IMR-90 (cell line): ENCODE measurements at regions not wholly inside any gene's neighbourhood (a gene's known extent, or its start where the extent isn't known, plus 50 kb on each side); places are given as distances from the start of the nearest gene placed in this dataset.

Experiments
- ATAC-seq: fragments of 200-7000 bp; cut with Tn5 transposase; 2 replicates; pipeline ENCODE4 v1.9.1; 2020; ENCODE audit warnings: low read depth, mild to moderate bottlenecking, moderate library complexity
- BruUV-seq: library from RNA; stranded (reverse); fragments of 400-500 nt; replicated peaks from 2 replicates; lab custom pipeline; 2021; lab: Mats Ljungman, UMichigan
- CTCF ChIA-PET: fragments of 300-600 bp; formaldehyde crosslinking; extraction: SDS; loops from one replicate; lab custom pipeline; 2021; ENCODE audit warnings: antibody characterized with exemption; lab: Yijun Ruan, JAX
- POLR2A ChIA-PET: fragments of 300-600 bp; sonication (Branson Sonifier 250); formaldehyde crosslinking; loops from one replicate; lab custom pipeline; 2022; ENCODE audit warnings: antibody characterized with exemption; ENCODE audit not compliant: unreplicated experiment; lab: Charles Lee
- DNase-seq: peaks from one replicate; pipeline ENCODE4 v3.0.0; 2013
- H2AFZ ChIP-seq: replicated peaks from 2 replicates; pipeline ENCODE3; 2013; ENCODE audit warnings: low read length, mild to moderate bottlenecking; ENCODE audit not compliant: poor library complexity
- H2AK5ac ChIP-seq: 2 replicates; pipeline ENCODE4 v1.6.1; 2013; ENCODE audit warnings: low read depth, low read length, inconsistent platforms
- H2AK9ac ChIP-seq: replicated peaks from 2 replicates; pipeline ENCODE3; 2013; ENCODE audit warnings: mild to moderate bottlenecking, low read depth, low read length, moderate library complexity; ENCODE audit not compliant: poor library complexity
- H2BK120ac ChIP-seq: 2 replicates; pipeline ENCODE4 v1.6.1; 2013; ENCODE audit warnings: low read depth, low read length, inconsistent platforms
- H2BK15ac ChIP-seq: 3 replicates; pipeline ENCODE4 v1.6.1; 2013; ENCODE audit warnings: low read depth, low read length, inconsistent platforms
- H2BK20ac ChIP-seq: 2 replicates; pipeline ENCODE4 v1.6.1; 2013; ENCODE audit warnings: low read depth, mild to moderate bottlenecking, inconsistent platforms, low read length, moderate library complexity
- H2BK5ac ChIP-seq: 2 replicates; pipeline ENCODE4 v1.6.1; 2013; ENCODE audit warnings: mild to moderate bottlenecking, low read depth, low read length, inconsistent platforms; ENCODE audit not compliant: poor library complexity, severe bottlenecking
- H3K14ac ChIP-seq: replicated peaks from 2 replicates; pipeline ENCODE4 v1.6.1; 2013; ENCODE audit warnings: low read depth, low read length, inconsistent platforms
- H3K18ac ChIP-seq: 2 replicates; pipeline ENCODE4 v1.6.1; 2013; ENCODE audit warnings: low read depth, low read length, control low read depth
- H3K23ac ChIP-seq: 2 replicates; pipeline ENCODE4 v1.6.1; 2013; ENCODE audit warnings: low read depth, low read length, inconsistent platforms
- H3K27ac ChIP-seq: 2 replicates; pipeline ENCODE4 v1.5.1; 2013; ENCODE audit warnings: mild to moderate bottlenecking, control low read depth, low read length; ENCODE audit not compliant: insufficient read depth
- H3K27me3 ChIP-seq: 2 replicates; pipeline ENCODE4 v1.6.1; 2013; ENCODE audit warnings: low read length; ENCODE audit not compliant: control insufficient read depth, insufficient read depth
- H3K36me3 ChIP-seq: 2 replicates; pipeline ENCODE4 v1.6.1; 2013; ENCODE audit warnings: low read length, mixed read lengths; ENCODE audit not compliant: control insufficient read depth, insufficient read depth
- H3K4ac ChIP-seq: 2 replicates; pipeline ENCODE4 v1.6.1; 2013; ENCODE audit warnings: low read depth, low read length, inconsistent platforms
- H3K4me1 ChIP-seq: 2 replicates; pipeline ENCODE4 v1.6.1; 2013; ENCODE audit warnings: low read length, mixed read lengths; ENCODE audit not compliant: control insufficient read depth, insufficient read depth
- H3K4me2 ChIP-seq: 2 replicates; pipeline ENCODE4 v1.6.1; 2013; ENCODE audit warnings: low read depth, mild to moderate bottlenecking, control low read depth, low read length, moderate library complexity
- H3K4me3 ChIP-seq: 2 replicates; pipeline ENCODE4 v1.5.1; 2013; ENCODE audit warnings: low read depth, mild to moderate bottlenecking, control low read depth, low read length, moderate library complexity; ENCODE audit not compliant: insufficient read depth
- H3K56ac ChIP-seq: 2 replicates; pipeline ENCODE4 v1.6.1; 2013; ENCODE audit warnings: low read length, inconsistent platforms; ENCODE audit not compliant: insufficient read depth; ENCODE audit errors: extremely low read depth
- H3K79me1 ChIP-seq, 2 experiments: 2 replicates each; pipeline ENCODE4 v1.6.1; 2013; ENCODE audit warnings: low read length in 2 of 2, inconsistent platforms in 1 of 2, low read depth in 1 of 2
- H3K9ac ChIP-seq: 2 replicates; pipeline ENCODE4 v1.6.1; 2013; ENCODE audit warnings: low read depth, low read length, control low read depth
- H3K9me1 ChIP-seq: 2 replicates; pipeline ENCODE4 v1.6.1; 2013; ENCODE audit warnings: low read length, inconsistent platforms; ENCODE audit not compliant: insufficient read depth
- H3K9me3 ChIP-seq: 2 replicates; pipeline ENCODE4 v1.6.1; 2013; ENCODE audit warnings: low read length; ENCODE audit not compliant: control insufficient read depth, insufficient read depth
- H4K20me1 ChIP-seq: 2 replicates; pipeline ENCODE4 v1.6.1; 2013; ENCODE audit warnings: low read length, inconsistent platforms; ENCODE audit not compliant: insufficient read depth
- H4K5ac ChIP-seq: 2 replicates; pipeline ENCODE4 v1.6.1; 2013; ENCODE audit warnings: mild to moderate bottlenecking, low read depth, low read length, control low read depth
- H4K8ac ChIP-seq, 2 experiments: 2 replicates each; pipeline ENCODE4 v1.6.1; 2013; ENCODE audit warnings: low read depth in 2 of 2, low read length in 2 of 2, control low read depth in 1 of 2, inconsistent platforms in 1 of 2
- H4K91ac ChIP-seq: 2 replicates; pipeline ENCODE4 v1.6.1; 2013; ENCODE audit warnings: low read depth, low read length, inconsistent platforms; ENCODE audit not compliant: insufficient read depth
- BHLHE40 ChIP-seq: fragments of 150-350 bp; IDR thresholded peaks from 2 replicates; pipeline ENCODE4 v1.6.1; 2016; ENCODE audit warnings: mild to moderate bottlenecking, low read depth, low read length
- CEBPB ChIP-seq: IDR thresholded peaks from 2 replicates; pipeline ENCODE4 v1.6.1; 2012; ENCODE audit warnings: low read depth, low read length, improper control_type of control experiment
- CHD1 ChIP-seq: IDR thresholded peaks from 2 replicates; pipeline ENCODE4 v1.6.1; 2012; ENCODE audit warnings: low read depth, low read length, improper control_type of control experiment
- FOS ChIP-seq: fragments of 150-350 bp; IDR thresholded peaks from 2 replicates; pipeline ENCODE4 v1.6.1; 2016; ENCODE audit warnings: low read depth, low read length
- MAFK ChIP-seq: IDR thresholded peaks from 2 replicates; pipeline ENCODE4 v1.6.1; 2012; ENCODE audit warnings: low read depth, low read length, improper control_type of control experiment
- MAZ ChIP-seq: IDR thresholded peaks from 2 replicates; pipeline ENCODE4 v1.6.1; 2012; ENCODE audit warnings: low read depth, mild to moderate bottlenecking, low read length, improper control_type of control experiment, moderate library complexity, borderline replicate concordance
- MXI1 ChIP-seq: IDR thresholded peaks from 2 replicates; pipeline ENCODE4 v1.6.1; 2012; ENCODE audit warnings: low read depth, mild to moderate bottlenecking, low read length, moderate library complexity, borderline replicate concordance
- NFE2L2 ChIP-seq: fragments of 150-350 bp; IDR thresholded peaks from 2 replicates; pipeline ENCODE4 v1.6.1; 2016; ENCODE audit warnings: low read depth, mild to moderate bottlenecking, low read length
- POLR2A ChIP-seq: IDR thresholded peaks from 2 replicates; pipeline ENCODE4 v1.6.1; 2012; ENCODE audit warnings: mild to moderate bottlenecking, low read depth, low read length
- RAD21 ChIP-seq: IDR thresholded peaks from 2 replicates; pipeline ENCODE4 v1.6.1; 2012; ENCODE audit warnings: low read length, improper control_type of control experiment
- RCOR1 ChIP-seq: IDR thresholded peaks from 2 replicates; pipeline ENCODE4 v1.6.1; 2012; ENCODE audit warnings: mild to moderate bottlenecking, low read length, improper control_type of control experiment; ENCODE audit not compliant: insufficient replicate concordance
- RFX5 ChIP-seq: IDR thresholded peaks from 2 replicates; pipeline ENCODE4 v1.8.0; 2012; ENCODE audit warnings: low read depth, mild to moderate bottlenecking, low read length, moderate library complexity
- SMC3 ChIP-seq: fragments of 150-350 bp; IDR thresholded peaks from 2 replicates; pipeline ENCODE4 v1.6.1; 2016; ENCODE audit warnings: low read depth, mild to moderate bottlenecking, antibody characterized with exemption, low read length, moderate library complexity
- WGBS, 2 experiments: methylation state at CpG; one replicate each; pipeline versions ENCODE4 v1.1.5 to v1.1.7; 2013; ENCODE audit warnings: missing lambda C conversion rate in 2 of 2; ENCODE audit not compliant: insufficient read length in 1 of 2; ENCODE audit errors: extremely low coverage in 2 of 2; 5-methylcytosine and 5-hydroxymethylcytosine counted together
- dilution Hi-C: fragments of 300-500 bp; cut with HindIII; formaldehyde crosslinking; loops from one replicate; pipeline ENCODE4 v1.14.3; 2018; ENCODE audit warnings: low sequenced_read_pairs; ENCODE audit not compliant: unreplicated experiment
- in situ Hi-C: fragments of 300-500 bp; cut with MboI; formaldehyde crosslinking; loops from 3 replicates; pipeline ENCODE4 v1.14.3; 2019; ENCODE audit warnings: low sequenced_read_pairs, inconsistent platforms, mixed read lengths
- intact Hi-C: fragments of 100-400 bp; cut with micrococcal nuclease; formaldehyde crosslinking; loops from 2 replicates; pipeline ENCODE4 v1.10.0; 2022
- TF ChIP-seq, protein P1 (sequence below): conservative IDR thresholded peaks from 2 replicates; pipeline ENCODE4 v1.5.1; 2012; ENCODE audit warnings: mild to moderate bottlenecking, low read depth, low read length, improper control_type of control experiment
- TF ChIP-seq, protein P2 (sequence below): fragments of 150-350 bp; IDR thresholded peaks from 2 replicates; pipeline ENCODE4 v1.6.1; 2016; ENCODE audit warnings: low read depth, mild to moderate bottlenecking, low read length, moderate library complexity, borderline replicate concordance
- TF ChIP-seq, protein P3 (sequence below): fragments of 150-350 bp; IDR thresholded peaks from 2 replicates; pipeline ENCODE4 v1.6.1; 2017; ENCODE audit warnings: mild to moderate bottlenecking, antibody characterized with exemption, low read length, low read depth

DNA sequence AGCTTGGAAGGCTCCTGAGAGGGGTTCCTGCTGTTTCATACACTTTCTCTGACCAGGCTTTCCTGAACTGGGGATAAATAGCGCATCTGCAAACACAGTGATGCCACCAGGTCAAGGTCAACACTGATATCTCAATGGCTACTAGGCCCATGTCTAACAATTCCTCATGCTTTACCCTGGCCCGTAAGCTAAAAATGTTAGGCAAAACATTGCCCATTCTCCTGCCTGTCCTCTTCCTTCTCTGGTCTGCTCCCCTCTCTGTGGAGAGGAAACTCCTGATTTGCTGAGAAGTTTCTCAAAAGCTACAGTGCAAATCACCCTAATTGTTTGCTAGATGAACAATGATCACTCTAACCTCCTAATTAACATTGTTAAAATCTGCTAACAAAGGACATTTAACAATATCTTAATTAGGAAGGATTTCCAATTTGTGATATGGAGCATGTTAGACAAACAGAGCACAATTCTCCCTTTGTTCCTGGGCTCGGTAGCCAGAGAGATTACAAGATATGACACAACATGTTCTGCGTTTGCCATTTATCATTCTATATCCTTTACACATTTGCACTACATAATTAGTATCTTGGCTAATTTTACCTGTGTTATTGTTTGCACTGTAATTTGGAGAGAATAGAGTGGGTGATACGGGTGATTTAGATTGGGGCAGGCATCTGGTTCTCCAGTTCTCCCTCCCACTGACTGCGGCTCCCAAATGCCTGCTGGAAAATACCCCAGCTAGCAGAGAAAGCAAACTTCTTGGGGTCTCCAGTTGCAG lies 266.8 kb downstream of the CD83 start:
- no CpG with 5 or more reads among the region's 6 CpGs for WGBS, 2 experiments
- ATAC-seq, result no peak
- ChIA-PET POLR2A (no interaction called here), CTCF (interaction anchor here (0.6 kb wide), 1 partner anchor 848 kb away, joined by 4 read pairs; no protein-coding TSS in a partner anchor)
- TF ChIP-seq RFX5 (no peak), MAZ (no peak), MAFK (no peak), FOS (no peak), RCOR1 (no peak), CEBPB (no peak), NFE2L2 (no peak), BHLHE40 (no peak), POLR2A (no peak), RAD21 (no peak), MXI1 (no peak), SMC3 (no peak), CHD1 (no peak)
- TF ChIP-seq, protein P1, sequence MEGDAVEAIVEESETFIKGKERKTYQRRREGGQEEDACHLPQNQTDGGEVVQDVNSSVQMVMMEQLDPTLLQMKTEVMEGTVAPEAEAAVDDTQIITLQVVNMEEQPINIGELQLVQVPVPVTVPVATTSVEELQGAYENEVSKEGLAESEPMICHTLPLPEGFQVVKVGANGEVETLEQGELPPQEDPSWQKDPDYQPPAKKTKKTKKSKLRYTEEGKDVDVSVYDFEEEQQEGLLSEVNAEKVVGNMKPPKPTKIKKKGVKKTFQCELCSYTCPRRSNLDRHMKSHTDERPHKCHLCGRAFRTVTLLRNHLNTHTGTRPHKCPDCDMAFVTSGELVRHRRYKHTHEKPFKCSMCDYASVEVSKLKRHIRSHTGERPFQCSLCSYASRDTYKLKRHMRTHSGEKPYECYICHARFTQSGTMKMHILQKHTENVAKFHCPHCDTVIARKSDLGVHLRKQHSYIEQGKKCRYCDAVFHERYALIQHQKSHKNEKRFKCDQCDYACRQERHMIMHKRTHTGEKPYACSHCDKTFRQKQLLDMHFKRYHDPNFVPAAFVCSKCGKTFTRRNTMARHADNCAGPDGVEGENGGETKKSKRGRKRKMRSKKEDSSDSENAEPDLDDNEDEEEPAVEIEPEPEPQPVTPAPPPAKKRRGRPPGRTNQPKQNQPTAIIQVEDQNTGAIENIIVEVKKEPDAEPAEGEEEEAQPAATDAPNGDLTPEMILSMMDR, result no peak
- TF ChIP-seq, protein P2, sequence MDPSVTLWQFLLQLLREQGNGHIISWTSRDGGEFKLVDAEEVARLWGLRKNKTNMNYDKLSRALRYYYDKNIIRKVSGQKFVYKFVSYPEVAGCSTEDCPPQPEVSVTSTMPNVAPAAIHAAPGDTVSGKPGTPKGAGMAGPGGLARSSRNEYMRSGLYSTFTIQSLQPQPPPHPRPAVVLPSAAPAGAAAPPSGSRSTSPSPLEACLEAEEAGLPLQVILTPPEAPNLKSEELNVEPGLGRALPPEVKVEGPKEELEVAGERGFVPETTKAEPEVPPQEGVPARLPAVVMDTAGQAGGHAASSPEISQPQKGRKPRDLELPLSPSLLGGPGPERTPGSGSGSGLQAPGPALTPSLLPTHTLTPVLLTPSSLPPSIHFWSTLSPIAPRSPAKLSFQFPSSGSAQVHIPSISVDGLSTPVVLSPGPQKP, result no peak
- TF ChIP-seq, protein P3, sequence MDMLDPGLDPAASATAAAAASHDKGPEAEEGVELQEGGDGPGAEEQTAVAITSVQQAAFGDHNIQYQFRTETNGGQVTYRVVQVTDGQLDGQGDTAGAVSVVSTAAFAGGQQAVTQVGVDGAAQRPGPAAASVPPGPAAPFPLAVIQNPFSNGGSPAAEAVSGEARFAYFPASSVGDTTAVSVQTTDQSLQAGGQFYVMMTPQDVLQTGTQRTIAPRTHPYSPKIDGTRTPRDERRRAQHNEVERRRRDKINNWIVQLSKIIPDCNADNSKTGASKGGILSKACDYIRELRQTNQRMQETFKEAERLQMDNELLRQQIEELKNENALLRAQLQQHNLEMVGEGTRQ, result no peak
- no peaks in the 10 kb centered on the region for H3K4me1 ChIP-seq
- dilution Hi-C loops, result no loop called here
- H2BK20ac ChIP-seq, result no peak overlapping the region
- in situ Hi-C loops, result no loop called here
- H3K4ac ChIP-seq, result no peak overlapping the region
- H3K9me1 ChIP-seq, result no peaks in the 10 kb centered on the region
- no peak overlapping the region for H3K18ac ChIP-seq
- no peak overlapping the region for H3K27ac ChIP-seq
- H3K36me3 ChIP-seq, result no peaks in the 10 kb centered on the region
- H2BK5ac ChIP-seq, result no peak overlapping the region
- H3K9ac ChIP-seq, result no peak overlapping the region
- no peak overlapping the region for H2AFZ ChIP-seq
- no peak overlapping the region for H2BK120ac ChIP-seq
- no peak overlapping the region for H2BK15ac ChIP-seq
- no peaks in the 10 kb centered on the region for H4K20me1 ChIP-seq
- no peak overlapping the region for H3K14ac ChIP-seq
- no peak overlapping the region for H3K23ac ChIP-seq
- H3K56ac ChIP-seq, result no peak overlapping the region
- H3K9me3 ChIP-seq, result no peaks in the 10 kb centered on the region
- no peak overlapping the region for H4K91ac ChIP-seq
- H3K4me2 ChIP-seq, result no peak overlapping the region
- H3K27me3 ChIP-seq, result peaks cover 29% of the 10 kb centered on the region
- no peak overlapping the region for H4K5ac ChIP-seq
- no peak overlapping the region for H2AK9ac ChIP-seq
- intact Hi-C loops, result no loop called here
- H3K79me1 ChIP-seq, result no peaks in the 10 kb centered on the region
- no peak for DNase-seq
- H4K8ac ChIP-seq, result no peak overlapping the region
- no TSS peak for BruUV-seq
- no peak overlapping the region for H2AK5ac ChIP-seq
- no peak overlapping the region for H3K4me3 ChIP-seq
